ENCODE measurements at regions not wholly inside any gene's neighbourhood (a gene's known extent, or its start where the extent isn't known, plus 50 kb on each side); places are given as distances from the start of the nearest gene placed in this dataset.

DNA sequence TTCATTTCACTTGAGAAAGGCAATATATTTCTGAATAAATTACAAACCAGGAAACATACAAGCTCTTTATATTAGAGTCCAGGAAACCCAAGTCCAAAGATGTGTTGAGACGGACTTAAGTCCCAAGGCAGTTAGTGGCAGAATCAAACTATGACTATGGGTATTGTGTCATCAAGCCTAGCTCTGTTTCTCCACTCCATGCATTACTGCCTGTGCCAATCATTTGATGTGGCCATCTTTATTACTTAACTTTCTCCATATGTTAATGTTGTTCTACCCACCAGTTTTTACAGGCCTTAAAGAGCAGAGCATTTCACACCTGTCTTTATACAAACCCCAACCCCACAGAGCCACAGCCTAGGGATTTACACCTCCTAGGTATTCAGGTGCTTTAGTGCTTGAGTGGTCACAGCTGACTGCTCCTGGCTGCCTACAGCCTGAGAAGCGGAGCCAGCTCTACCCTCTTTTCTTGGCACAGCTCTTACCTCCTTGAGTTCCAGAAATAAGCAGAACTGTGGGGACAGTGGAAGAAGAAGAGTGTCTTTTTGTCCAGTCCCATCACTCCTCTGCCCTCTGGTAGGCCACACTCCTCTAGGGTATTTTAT is 92.1 kb downstream of the DTWD1 start:
- TF ChIP-seq, protein P1, sequence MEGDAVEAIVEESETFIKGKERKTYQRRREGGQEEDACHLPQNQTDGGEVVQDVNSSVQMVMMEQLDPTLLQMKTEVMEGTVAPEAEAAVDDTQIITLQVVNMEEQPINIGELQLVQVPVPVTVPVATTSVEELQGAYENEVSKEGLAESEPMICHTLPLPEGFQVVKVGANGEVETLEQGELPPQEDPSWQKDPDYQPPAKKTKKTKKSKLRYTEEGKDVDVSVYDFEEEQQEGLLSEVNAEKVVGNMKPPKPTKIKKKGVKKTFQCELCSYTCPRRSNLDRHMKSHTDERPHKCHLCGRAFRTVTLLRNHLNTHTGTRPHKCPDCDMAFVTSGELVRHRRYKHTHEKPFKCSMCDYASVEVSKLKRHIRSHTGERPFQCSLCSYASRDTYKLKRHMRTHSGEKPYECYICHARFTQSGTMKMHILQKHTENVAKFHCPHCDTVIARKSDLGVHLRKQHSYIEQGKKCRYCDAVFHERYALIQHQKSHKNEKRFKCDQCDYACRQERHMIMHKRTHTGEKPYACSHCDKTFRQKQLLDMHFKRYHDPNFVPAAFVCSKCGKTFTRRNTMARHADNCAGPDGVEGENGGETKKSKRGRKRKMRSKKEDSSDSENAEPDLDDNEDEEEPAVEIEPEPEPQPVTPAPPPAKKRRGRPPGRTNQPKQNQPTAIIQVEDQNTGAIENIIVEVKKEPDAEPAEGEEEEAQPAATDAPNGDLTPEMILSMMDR (IDR thresholded peaks at IDR 0.05; ENCODE audit: extremely low read depth, low read depth, low read length), result no peak
- Histone ChIP-seq H3K27me3 (ENCODE audit: insufficient read depth, low read length) (no peaks in the 10 kb centered on the region), H3K9me3 (ENCODE audit: low read depth, low read length) (peaks cover 6% of the 10 kb centered on the region)

DNA sequence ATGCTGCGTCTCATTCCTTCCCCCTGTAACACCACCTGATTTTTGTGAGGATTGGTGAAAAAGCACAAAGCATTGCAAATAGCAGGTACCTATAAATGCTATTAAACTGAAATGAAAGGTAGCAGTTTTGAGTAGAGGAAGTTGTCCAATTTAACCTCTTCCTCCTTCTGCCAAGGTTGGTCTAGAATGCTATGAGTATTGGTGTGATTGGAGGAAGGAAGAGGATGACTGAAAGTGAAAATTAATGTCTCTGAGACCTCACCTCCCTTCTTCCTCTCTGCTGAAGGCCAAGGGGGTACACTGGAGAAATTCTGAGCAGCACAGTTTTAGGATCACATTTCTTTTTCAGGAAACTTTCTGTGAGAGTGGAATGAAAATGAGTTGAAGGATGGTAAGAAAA is 94.4 kb downstream of the DTWD1 start:
- H2AFZ ChIP-seq (ENCODE audit: low read length), result no peak overlapping the region
- H3K27ac ChIP-seq (ENCODE audit: low read depth, low read length), result no peak overlapping the region
- no peak for DNase-seq (ENCODE audit: insufficient read length, low spot score, missing footprints)
- no peak overlapping the region for H3K4me3 ChIP-seq (ENCODE audit: insufficient read depth, low read length)
- no peaks in the 10 kb centered on the region for H3K79me2 ChIP-seq (ENCODE audit: insufficient read depth, low read length)
- no peak overlapping the region for H3K4me2 ChIP-seq (ENCODE audit: insufficient read depth, low read length)
- TF ChIP-seq, protein P1 (IDR thresholded peaks at IDR 0.05; ENCODE audit: extremely low read depth, low read depth, low read length), result no peak
- H3K27me3 ChIP-seq (ENCODE audit: insufficient read depth, low read length), result no peaks in the 10 kb centered on the region
- peaks cover 12% of the 10 kb centered on the region for H3K4me1 ChIP-seq (ENCODE audit: insufficient read depth, low read length)
- peaks cover 5% of the 10 kb centered on the region for H3K9me3 ChIP-seq (ENCODE audit: low read depth, low read length)
- H4K20me1 ChIP-seq (ENCODE audit: insufficient read depth, low read length), result no peaks in the 10 kb centered on the region
- no peaks in the 10 kb centered on the region for H3K36me3 ChIP-seq (ENCODE audit: insufficient read depth, low read length)

More for the DNA sequence above, 92.1 kb downstream of the DTWD1 start:
- no peak overlapping the region for H3K27ac ChIP-seq (ENCODE audit: low read depth, low read length)
- no peak overlapping the region for H3K4me2 ChIP-seq (ENCODE audit: insufficient read depth, low read length)
- no peak overlapping the region for H2AFZ ChIP-seq (ENCODE audit: low read length)
- peaks cover 2% of the 10 kb centered on the region for H3K4me1 ChIP-seq (ENCODE audit: insufficient read depth, low read length)
- no peaks in the 10 kb centered on the region for H3K79me2 ChIP-seq (ENCODE audit: insufficient read depth, low read length)
- no peak for DNase-seq (ENCODE audit: insufficient read length, low spot score, missing footprints)
- no peaks in the 10 kb centered on the region for H4K20me1 ChIP-seq (ENCODE audit: insufficient read depth, low read length)
- no peaks in the 10 kb centered on the region for H3K36me3 ChIP-seq (ENCODE audit: insufficient read depth, low read length)
- no peak overlapping the region for H3K4me3 ChIP-seq (ENCODE audit: insufficient read depth, low read length)

DNA sequence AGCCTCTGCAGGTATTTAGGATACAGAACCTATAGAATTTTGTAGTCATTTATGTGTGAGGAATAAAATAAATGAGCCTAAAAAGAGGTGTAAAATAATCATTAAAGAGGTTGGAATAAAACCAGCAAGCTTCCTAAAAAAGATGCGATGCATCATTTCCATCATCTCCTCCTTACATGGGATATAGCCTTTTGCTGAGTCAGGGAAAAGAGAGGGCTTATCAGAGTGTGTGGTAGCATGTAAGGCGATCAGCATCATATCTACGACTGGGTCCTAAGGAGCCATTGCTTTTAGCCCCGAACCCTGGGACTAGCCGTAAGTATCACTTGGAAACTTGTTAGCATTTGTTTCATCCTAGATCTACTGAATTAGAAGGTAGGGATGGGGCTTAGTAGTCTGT is 94.9 kb downstream of the DTWD1 start:
- H3K27ac ChIP-seq (ENCODE audit: low read depth, low read length), result no peak overlapping the region
- TF ChIP-seq, protein P1 (IDR thresholded peaks at IDR 0.05; ENCODE audit: extremely low read depth, low read depth, low read length), result no peak
- H3K79me2 ChIP-seq (ENCODE audit: insufficient read depth, low read length), result no peaks in the 10 kb centered on the region
- no peaks in the 10 kb centered on the region for H3K27me3 ChIP-seq (ENCODE audit: insufficient read depth, low read length)
- peaks cover 12% of the 10 kb centered on the region for H3K4me1 ChIP-seq (ENCODE audit: insufficient read depth, low read length)
- peaks cover 2% of the 10 kb centered on the region for H3K9me3 ChIP-seq (ENCODE audit: low read depth, low read length)
- H2AFZ ChIP-seq (ENCODE audit: low read length), result no peak overlapping the region
- H4K20me1 ChIP-seq (ENCODE audit: insufficient read depth, low read length), result no peaks in the 10 kb centered on the region
- no peak overlapping the region for H3K4me2 ChIP-seq (ENCODE audit: insufficient read depth, low read length)
- no peak for DNase-seq (ENCODE audit: insufficient read length, low spot score, missing footprints)
- no peaks in the 10 kb centered on the region for H3K36me3 ChIP-seq (ENCODE audit: insufficient read depth, low read length)
- no peak overlapping the region for H3K4me3 ChIP-seq (ENCODE audit: insufficient read depth, low read length)

GRCh38 chr15:49718234-49718633 is 97.4 kb downstream of the DTWD1 start:
- Histone ChIP-seq H3K4me1 (ENCODE audit: insufficient read depth, low read length) (peaks cover 12% of the 10 kb centered on the region), H3K36me3 (ENCODE audit: insufficient read depth, low read length) (no peaks in the 10 kb centered on the region), H3K27ac (ENCODE audit: low read depth, low read length) (peak overlapping the region; percentile 57), H3K79me2 (ENCODE audit: insufficient read depth, low read length) (no peaks in the 10 kb centered on the region), H3K9me3 (ENCODE audit: low read depth, low read length) (no peaks in the 10 kb centered on the region), H4K20me1 (ENCODE audit: insufficient read depth, low read length) (no peaks in the 10 kb centered on the region), H2AFZ (ENCODE audit: low read length) (peak overlapping the region; percentile 74), H3K4me3 (ENCODE audit: insufficient read depth, low read length) (peak overlapping the region; percentile 38), H3K4me2 (ENCODE audit: insufficient read depth, low read length) (peak overlapping the region; percentile 66), H3K27me3 (ENCODE audit: insufficient read depth, low read length) (no peaks in the 10 kb centered on the region)
- TF ChIP-seq, protein P1 (IDR thresholded peaks at IDR 0.05; ENCODE audit: extremely low read depth, low read depth, low read length), result no peak
- DNase-seq (ENCODE audit: insufficient read length, low spot score, missing footprints), result peak; percentile 84
